NCI-H2081 (cell line): ENCODE measurements at regions not wholly inside any gene's neighbourhood (a gene's known extent, or its start where the extent isn't known, plus 50 kb on each side); places are given as distances from the start of the nearest gene placed in this dataset.
A peak's percentile ranks its signal among the peaks of the same experiment; 100 is the strongest.
"Not testable (repeated sequence)": the region's sequence is repeated elsewhere in the genome, so short reads cannot be mapped to it uniquely, and the experiment has no call there.

Experiments
- DNase-seq, 2 experiments: peaks; one replicate each; lab custom pipeline; 2025; lab: John Stamatoyannopoulos, UW

- no peak for DNase-seq
Measured at GRCh38 chr10:125455431-125455830, 227.5 kb downstream of the TEX36 start.

- no peak for DNase-seq
Measured at GRCh38 chr10:125451319-125451718, 231.6 kb downstream of the TEX36 start.

GRCh38 chr10:125450218-125450617 lies 232.7 kb downstream of the TEX36 start:
- no peak for DNase-seq

- DNase-seq = no peak
Measured at GRCh38 chr10:125449571-125449970, 233.4 kb downstream of the TEX36 start.

- no peak for DNase-seq
Measured at GRCh38 chr10:125448596-125448995, 234.4 kb downstream of the TEX36 start.

GRCh38 chr10:125444790-125445189 lies 238.2 kb downstream of the TEX36 start:
- DNase-seq = no peak

GRCh38 chr10:125442856-125443540 lies 240.0 kb downstream of the TEX36 start:
- no peak for DNase-seq

- DNase-seq = no peak
Measured at GRCh38 chr10:125441151-125441550, 241.8 kb downstream of the TEX36 start.

GRCh38 chr10:125431149-125431548 lies 251.8 kb downstream of the TEX36 start:
- no peak for DNase-seq

GRCh38 chr10:125428054-125428453 lies 254.9 kb downstream of the TEX36 start:
- DNase-seq = no peak

- DNase-seq = no peak
Measured at GRCh38 chr10:125424191-125424847, 258.6 kb downstream of the TEX36 start.

GRCh38 chr10:125423569-125423968 lies 259.4 kb downstream of the TEX36 start:
- DNase-seq = no peak

GRCh38 chr10:125419831-125420230 lies 259.5 kb upstream of the CTBP2 start:
- no peak for DNase-seq

- no peak for DNase-seq
Measured at GRCh38 chr10:125419146-125419545, 258.8 kb upstream of the CTBP2 start.

- no peak for DNase-seq
Measured at GRCh38 chr10:125417605-125418004, 257.2 kb upstream of the CTBP2 start.

- DNase-seq = no peak
Measured at GRCh38 chr10:125415964-125416363, 255.6 kb upstream of the CTBP2 start.

- peak in 1 of 2 experiments; percentile 7 for DNase-seq
Measured at GRCh38 chr10:125415006-125415633, 254.8 kb upstream of the CTBP2 start.

- DNase-seq = no peak
Measured at GRCh38 chr10:125411724-125412123, 251.4 kb upstream of the CTBP2 start.

GRCh38 chr10:125409756-125410155 lies 249.4 kb upstream of the CTBP2 start:
- DNase-seq = no peak

- DNase-seq = no peak
Measured at GRCh38 chr10:125407557-125407956, 247.2 kb upstream of the CTBP2 start.

GRCh38 chr10:125407000-125407502 lies 246.7 kb upstream of the CTBP2 start:
- no peak for DNase-seq

GRCh38 chr10:125404902-125405301 lies 244.5 kb upstream of the CTBP2 start:
- not testable (repeated sequence) for DNase-seq

GRCh38 chr10:125401462-125401861 lies 241.1 kb upstream of the CTBP2 start:
- DNase-seq = no peak
